ENCODE measurements at regions not wholly inside any gene's neighbourhood (a gene's known extent, or its start where the extent isn't known, plus 50 kb on each side); places are given as distances from the start of the nearest gene placed in this dataset.

DNA sequence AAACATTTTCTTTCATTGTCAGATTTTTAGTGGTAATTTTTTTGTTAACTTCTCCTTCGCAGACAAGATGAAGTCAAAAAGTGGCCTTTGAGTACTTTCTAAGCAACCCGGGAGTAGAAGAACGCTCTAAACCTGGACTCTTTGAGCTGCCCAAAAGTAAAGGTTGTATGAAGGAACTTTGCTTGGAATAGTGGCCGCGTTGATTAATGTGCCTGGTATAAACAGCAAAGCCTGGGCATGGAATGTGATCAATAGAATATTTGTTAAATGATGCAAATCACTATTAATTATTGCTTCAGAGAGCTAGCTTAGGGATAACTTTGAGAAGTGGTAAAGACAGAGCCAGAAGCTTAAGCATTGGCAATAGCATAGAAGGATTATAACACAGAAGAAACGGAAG, 475.1 kb upstream of the ANKRD30A start:
- FAIRE-seq (no peak), ATAC-seq (no peak), DNase-seq (ENCODE audit: low read depth, low spot score) (no peak)
- ChIA-PET RAD21 (ENCODE audit: unreplicated experiment) (no interaction called here), POLR2A (interaction anchor here (0.5 kb wide), 1 partner anchor 11 kb away, joined by 3 read pairs; no protein-coding TSS in a partner anchor), CTCF (no interaction called here), SMC1A (ENCODE audit: uncharacterized antibody, unreplicated experiment) (no interaction called here)
- in situ Hi-C loops (cut with MboI) (no loop called here), intact Hi-C loops (cut with micrococcal nuclease; ENCODE audit: unreplicated experiment) (no loop called here)
- no peaks in the 10 kb centered on the region for H3K27me3 ChIP-seq (replicated peaks in 1 of 2; ENCODE audit: control insufficient read depth in 2 of 2, insufficient read depth in 2 of 2, low read length in 1 of 2)
- no TSS peak for BruUV-seq (replicated peaks)
- no peaks in the 10 kb centered on the region for H4K20me1 ChIP-seq (ENCODE audit: control insufficient read depth, insufficient read depth)
- H2AFZ ChIP-seq (ENCODE audit: control insufficient read depth, low read depth, low read length): no peak overlapping the region
- H3K36me3 ChIP-seq (ENCODE audit: control insufficient read depth in 2 of 2, insufficient read depth in 2 of 2, low read length in 1 of 2): no peaks in the 10 kb centered on the region
- H3K4me2 ChIP-seq (ENCODE audit: control insufficient read depth, insufficient read depth): no peak overlapping the region
- no peaks in the 10 kb centered on the region for H3K9me3 ChIP-seq (replicated peaks; ENCODE audit: control insufficient read depth, insufficient read depth, low read length)
- H3K79me2 ChIP-seq (ENCODE audit: control insufficient read depth, insufficient read depth, low read length): no peaks in the 10 kb centered on the region
- H3K4me3 ChIP-seq: no peak overlapping the region
- no peaks in the 10 kb centered on the region for H3K4me1 ChIP-seq (ENCODE audit: control insufficient read depth, insufficient read depth, low read length)
- no peak overlapping the region for H3K27ac ChIP-seq (ENCODE audit: control insufficient read depth, insufficient read depth)
- H3K9ac ChIP-seq (ENCODE audit: control insufficient read depth, insufficient read depth, low read length): no peak overlapping the region
- WGBS (ENCODE audit: insufficient coverage, insufficient replicate concordance, low lambda C conversion rate, missing lambda C conversion rate): 52% methylated on average over 6 of the region's 6 CpGs
- TF ChIP-seq ZBED1 (IDR thresholded peaks at IDR 0.05; ENCODE audit: borderline replicate concordance) (no peak), HDAC6 (IDR thresholded peaks at IDR 0.05; ENCODE audit: unreplicated experiment) (no peak), PAX5 (IDR thresholded peaks at IDR 0.05; ENCODE audit: borderline replicate concordance, low read depth, low read length) (no peak), KAT2A (conservative IDR thresholded peaks at IDR 0.05; ENCODE audit: control insufficient read depth, low read depth, low read length) (no peak), WRNIP1 (IDR thresholded peaks at IDR 0.05; ENCODE audit: borderline replicate concordance, low read depth, low read length) (no peak), TCF3 (IDR thresholded peaks at IDR 0.05; ENCODE audit: borderline replicate concordance, insufficient read depth, low read depth, low read length) (no peak), CHD2 (IDR thresholded peaks at IDR 0.05; ENCODE audit: borderline replicate concordance, low read depth, low read length) (no peak), FOXM1 (IDR thresholded peaks at IDR 0.05; ENCODE audit: low read depth, low read length) (no peak), MEF2B (IDR thresholded peaks at IDR 0.05; ENCODE audit: partially characterized antibody, poor library complexity, severe bottlenecking) (no peak), LARP7 (IDR thresholded peaks at IDR 0.05) (no peak), ZNF207 (IDR thresholded peaks at IDR 0.05; ENCODE audit: borderline replicate concordance) (no peak), YBX1 (IDR thresholded peaks at IDR 0.05) (no peak), NRF1 (conservative IDR thresholded peaks at IDR 0.05; ENCODE audit: low read depth, low read length) (no peak)
- TF ChIP-seq, protein P1, sequence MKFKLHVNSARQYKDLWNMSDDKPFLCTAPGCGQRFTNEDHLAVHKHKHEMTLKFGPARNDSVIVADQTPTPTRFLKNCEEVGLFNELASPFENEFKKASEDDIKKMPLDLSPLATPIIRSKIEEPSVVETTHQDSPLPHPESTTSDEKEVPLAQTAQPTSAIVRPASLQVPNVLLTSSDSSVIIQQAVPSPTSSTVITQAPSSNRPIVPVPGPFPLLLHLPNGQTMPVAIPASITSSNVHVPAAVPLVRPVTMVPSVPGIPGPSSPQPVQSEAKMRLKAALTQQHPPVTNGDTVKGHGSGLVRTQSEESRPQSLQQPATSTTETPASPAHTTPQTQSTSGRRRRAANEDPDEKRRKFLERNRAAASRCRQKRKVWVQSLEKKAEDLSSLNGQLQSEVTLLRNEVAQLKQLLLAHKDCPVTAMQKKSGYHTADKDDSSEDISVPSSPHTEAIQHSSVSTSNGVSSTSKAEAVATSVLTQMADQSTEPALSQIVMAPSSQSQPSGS (IDR thresholded peaks at IDR 0.05; ENCODE audit: low read length): no peak
- TF ChIP-seq, protein P2, sequence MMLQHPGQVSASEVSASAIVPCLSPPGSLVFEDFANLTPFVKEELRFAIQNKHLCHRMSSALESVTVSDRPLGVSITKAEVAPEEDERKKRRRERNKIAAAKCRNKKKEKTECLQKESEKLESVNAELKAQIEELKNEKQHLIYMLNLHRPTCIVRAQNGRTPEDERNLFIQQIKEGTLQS (IDR thresholded peaks at IDR 0.05; ENCODE audit: borderline replicate concordance, extremely low read depth, low read depth, low read length): no peak
- TF ChIP-seq, protein P3, sequence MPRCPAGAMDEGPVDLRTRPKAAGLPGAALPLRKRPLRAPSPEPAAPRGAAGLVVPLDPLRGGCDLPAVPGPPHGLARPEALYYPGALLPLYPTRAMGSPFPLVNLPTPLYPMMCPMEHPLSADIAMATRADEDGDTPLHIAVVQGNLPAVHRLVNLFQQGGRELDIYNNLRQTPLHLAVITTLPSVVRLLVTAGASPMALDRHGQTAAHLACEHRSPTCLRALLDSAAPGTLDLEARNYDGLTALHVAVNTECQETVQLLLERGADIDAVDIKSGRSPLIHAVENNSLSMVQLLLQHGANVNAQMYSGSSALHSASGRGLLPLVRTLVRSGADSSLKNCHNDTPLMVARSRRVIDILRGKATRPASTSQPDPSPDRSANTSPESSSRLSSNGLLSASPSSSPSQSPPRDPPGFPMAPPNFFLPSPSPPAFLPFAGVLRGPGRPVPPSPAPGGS (IDR thresholded peaks at IDR 0.05; ENCODE audit: borderline replicate concordance, insufficient read depth, low read depth, low read length, poor library complexity, severe bottlenecking): no peak
- TF ChIP-seq, protein P4, sequence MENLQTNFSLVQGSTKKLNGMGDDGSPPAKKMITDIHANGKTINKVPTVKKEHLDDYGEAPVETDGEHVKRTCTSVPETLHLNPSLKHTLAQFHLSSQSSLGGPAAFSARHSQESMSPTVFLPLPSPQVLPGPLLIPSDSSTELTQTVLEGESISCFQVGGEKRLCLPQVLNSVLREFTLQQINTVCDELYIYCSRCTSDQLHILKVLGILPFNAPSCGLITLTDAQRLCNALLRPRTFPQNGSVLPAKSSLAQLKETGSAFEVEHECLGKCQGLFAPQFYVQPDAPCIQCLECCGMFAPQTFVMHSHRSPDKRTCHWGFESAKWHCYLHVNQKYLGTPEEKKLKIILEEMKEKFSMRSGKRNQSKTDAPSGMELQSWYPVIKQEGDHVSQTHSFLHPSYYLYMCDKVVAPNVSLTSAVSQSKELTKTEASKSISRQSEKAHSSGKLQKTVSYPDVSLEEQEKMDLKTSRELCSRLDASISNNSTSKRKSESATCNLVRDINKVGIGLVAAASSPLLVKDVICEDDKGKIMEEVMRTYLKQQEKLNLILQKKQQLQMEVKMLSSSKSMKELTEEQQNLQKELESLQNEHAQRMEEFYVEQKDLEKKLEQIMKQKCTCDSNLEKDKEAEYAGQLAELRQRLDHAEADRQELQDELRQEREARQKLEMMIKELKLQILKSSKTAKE (IDR thresholded peaks at IDR 0.05; ENCODE audit: low read depth, poor library complexity, severe bottlenecking): no peak
- TF ChIP-seq, protein P5, sequence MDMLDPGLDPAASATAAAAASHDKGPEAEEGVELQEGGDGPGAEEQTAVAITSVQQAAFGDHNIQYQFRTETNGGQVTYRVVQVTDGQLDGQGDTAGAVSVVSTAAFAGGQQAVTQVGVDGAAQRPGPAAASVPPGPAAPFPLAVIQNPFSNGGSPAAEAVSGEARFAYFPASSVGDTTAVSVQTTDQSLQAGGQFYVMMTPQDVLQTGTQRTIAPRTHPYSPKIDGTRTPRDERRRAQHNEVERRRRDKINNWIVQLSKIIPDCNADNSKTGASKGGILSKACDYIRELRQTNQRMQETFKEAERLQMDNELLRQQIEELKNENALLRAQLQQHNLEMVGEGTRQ (IDR thresholded peaks at IDR 0.05; ENCODE audit: borderline replicate concordance, low read depth, low read length): no peak
